ENCODE measurements at regions not wholly inside any gene's neighbourhood (a gene's known extent, or its start where the extent isn't known, plus 50 kb on each side); places are given as distances from the start of the nearest gene placed in this dataset.

- no peak for DNase-seq (ENCODE audit: low read depth)
These were observed 161.0 kb upstream of the ADAMTS9 start for GRCh38 chr3:64848822-64849221.

- DNase-seq (ENCODE audit: low read depth): no peak
These were observed 160.5 kb upstream of the ADAMTS9 start for GRCh38 chr3:64848127-64848800.

DNA sequence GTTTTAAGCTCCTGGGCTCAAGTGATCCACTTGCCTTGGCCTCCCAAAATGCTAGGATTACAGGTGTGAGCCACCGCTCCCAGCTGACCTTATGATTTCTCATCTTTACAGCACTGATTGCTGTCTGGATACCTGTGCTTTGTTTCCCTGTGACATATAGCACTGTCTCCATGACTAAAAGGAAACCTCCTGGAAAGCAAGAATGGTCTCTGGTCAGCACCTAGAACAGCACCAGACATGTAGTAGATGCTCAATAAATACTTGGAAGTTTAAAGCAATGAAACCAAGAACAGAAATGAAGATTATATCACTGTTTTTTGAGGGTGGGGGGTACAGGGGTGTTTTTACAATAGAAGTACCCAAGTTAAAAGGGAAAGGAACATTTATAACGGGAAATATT lies 156.8 kb upstream of the ADAMTS9 start:
- no peak for DNase-seq (ENCODE audit: low read depth)

DNA sequence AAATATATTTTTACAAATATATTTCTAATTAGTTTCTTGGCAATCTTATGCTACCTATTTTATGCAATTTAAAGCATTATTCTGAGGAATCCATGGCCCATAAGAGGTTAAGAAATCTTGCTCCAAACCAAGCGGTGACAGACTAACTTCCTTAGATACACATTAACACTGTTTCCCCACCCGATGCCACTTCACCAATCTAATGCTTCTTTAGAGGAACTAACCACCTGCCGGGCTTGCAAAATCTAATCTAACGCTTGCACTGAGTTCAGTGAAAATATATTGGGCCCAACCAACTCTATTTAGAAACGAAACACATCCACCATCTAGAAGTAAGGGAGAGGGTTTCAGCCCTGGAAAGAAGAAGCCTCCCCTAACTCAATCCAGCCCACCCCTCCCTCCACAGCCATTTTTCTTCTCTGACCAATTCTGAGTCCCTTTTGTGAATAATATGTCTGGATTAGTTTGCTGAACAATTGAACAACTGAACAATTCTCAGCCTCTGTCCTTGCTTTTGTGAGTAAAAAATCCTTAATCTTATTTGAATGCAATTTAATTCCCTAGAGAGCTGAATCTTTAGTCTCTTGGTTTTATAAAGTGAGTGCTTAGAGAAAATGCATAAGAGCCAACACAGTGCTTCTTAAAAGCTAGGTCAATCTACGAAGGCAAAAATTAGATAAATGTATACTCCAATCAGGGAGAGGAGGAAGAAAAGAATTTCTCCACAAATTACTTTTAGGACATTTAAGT lies 150.4 kb upstream of the ADAMTS9 start:
- no peak for DNase-seq (ENCODE audit: low read depth)

- DNase-seq (ENCODE audit: low read depth): no peak
These were observed 149.4 kb upstream of the ADAMTS9 start for GRCh38 chr3:64837126-64837738.

DNA sequence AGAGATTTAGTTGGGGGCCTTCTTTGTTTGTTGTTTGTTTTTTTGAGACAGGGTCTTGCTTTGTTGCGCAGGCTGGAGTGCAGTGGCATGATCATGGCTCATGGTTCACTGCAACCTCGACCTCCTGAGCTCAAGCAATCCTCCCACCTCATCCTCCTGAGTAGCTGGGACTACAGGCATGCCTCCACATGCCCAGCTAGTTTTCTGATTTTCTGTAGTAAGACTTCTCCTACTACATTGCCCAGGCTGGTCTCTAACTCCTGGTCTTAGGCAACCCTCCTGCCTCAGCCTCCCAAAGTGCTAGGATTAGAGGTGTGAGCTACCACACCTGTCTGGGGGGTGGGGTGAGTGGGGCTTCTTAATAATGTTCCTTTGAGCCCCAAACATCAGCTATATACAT lies 148.3 kb upstream of the ADAMTS9 start:
- DNase-seq (ENCODE audit: low read depth): no peak

GRCh38 chr3:64832098-64832497 lies 144.3 kb upstream of the ADAMTS9 start:
- DNase-seq (ENCODE audit: low read depth): no peak

GRCh38 chr3:64830681-64831080 lies 142.9 kb upstream of the ADAMTS9 start:
- no peak for DNase-seq (ENCODE audit: low read depth)

GRCh38 chr3:64829331-64829730 lies 141.5 kb upstream of the ADAMTS9 start:
- no peak for DNase-seq (ENCODE audit: low read depth)

- no peak for DNase-seq (ENCODE audit: low read depth)
These were observed 140.5 kb upstream of the ADAMTS9 start for GRCh38 chr3:64828276-64828675.

GRCh38 chr3:64827431-64827830 lies 139.6 kb upstream of the ADAMTS9 start:
- no peak for DNase-seq (ENCODE audit: low read depth)

- DNase-seq (ENCODE audit: low read depth): no peak
These were observed 139.2 kb upstream of the ADAMTS9 start for GRCh38 chr3:64827019-64827418.

- no peak for DNase-seq (ENCODE audit: low read depth)
These were observed 137.8 kb upstream of the ADAMTS9 start for GRCh38 chr3:64825404-64826120.

GRCh38 chr3:64824394-64824909 lies 136.7 kb upstream of the ADAMTS9 start:
- DNase-seq (ENCODE audit: low read depth): no peak

GRCh38 chr3:64818196-64818595 lies 130.4 kb upstream of the ADAMTS9 start:
- DNase-seq (ENCODE audit: low read depth): no peak

DNA sequence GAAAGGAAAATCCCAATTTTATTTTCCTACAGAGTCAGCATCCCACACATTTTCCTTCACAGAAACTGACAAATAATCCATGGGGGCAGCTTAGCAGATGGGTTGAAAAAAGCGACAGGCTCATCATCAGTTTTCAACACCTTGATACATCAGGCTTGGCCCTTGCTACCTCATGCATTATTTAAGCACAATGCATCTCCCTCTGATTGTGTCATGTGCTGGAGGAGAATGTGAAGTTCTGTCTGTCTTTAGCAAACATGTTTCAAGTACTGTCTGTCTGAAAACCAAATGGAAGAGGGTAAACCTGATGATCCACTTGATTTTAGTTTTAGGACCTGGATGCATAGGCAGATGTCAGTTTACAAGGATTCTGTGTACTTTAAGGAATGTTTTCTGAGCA lies 128.6 kb upstream of the ADAMTS9 start:
- DNase-seq (ENCODE audit: low read depth): no peak

DNA sequence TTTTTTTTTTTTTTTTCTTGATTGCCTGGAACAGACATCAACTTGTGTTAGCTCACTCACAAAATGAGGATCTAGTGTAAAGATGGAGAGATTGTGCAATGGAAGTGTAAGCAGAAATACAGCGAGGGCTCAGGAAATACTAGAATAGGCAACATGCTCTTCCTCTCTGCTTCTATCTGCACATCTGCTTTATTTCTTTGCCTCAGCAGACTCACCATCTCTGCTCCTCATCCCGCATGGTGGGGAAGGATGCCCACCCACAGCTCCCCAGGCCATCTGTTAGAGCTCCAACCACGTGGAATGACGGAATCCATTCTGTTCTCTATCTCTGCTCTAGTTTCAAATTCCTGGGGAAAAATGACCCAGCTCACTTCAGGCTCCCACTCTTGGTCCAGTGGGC lies 128.0 kb upstream of the ADAMTS9 start:
- no peak for DNase-seq (ENCODE audit: low read depth)

GRCh38 chr3:64815195-64815631 lies 127.4 kb upstream of the ADAMTS9 start:
- DNase-seq (ENCODE audit: low read depth): no peak

DNA sequence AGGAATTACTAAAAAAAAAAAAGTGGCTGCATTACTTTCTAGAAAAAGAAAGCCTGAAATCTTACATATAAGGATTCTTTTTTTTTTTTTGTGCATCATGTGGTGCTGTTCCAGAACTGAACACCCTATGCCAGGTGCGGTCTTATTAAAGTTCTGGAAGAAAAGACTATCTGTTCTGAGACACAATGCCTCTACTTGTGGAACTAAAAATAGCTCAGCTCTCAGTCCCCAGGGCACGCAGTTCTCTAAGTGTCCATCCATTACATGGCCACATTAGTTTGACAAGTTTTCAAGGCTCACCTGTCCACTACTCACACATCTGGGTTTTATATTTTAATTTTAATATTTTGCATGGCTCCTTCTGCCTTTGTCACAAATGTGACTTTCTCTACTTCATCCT lies 126.6 kb upstream of the ADAMTS9 start:
- DNase-seq (ENCODE audit: low read depth): no peak

GRCh38 chr3:64813326-64813725 lies 125.5 kb upstream of the ADAMTS9 start:
- no peak for DNase-seq (ENCODE audit: low read depth)

GRCh38 chr3:64809086-64809485 lies 121.3 kb upstream of the ADAMTS9 start:
- no peak for DNase-seq (ENCODE audit: low read depth)

GRCh38 chr3:64808061-64808460 lies 120.3 kb upstream of the ADAMTS9 start:
- DNase-seq (ENCODE audit: low read depth): no peak

Measured in M059J (cell line).